Loucy (cell line): ENCODE measurements at regions not wholly inside any gene's neighbourhood (a gene's known extent, or its start where the extent isn't known, plus 50 kb on each side); places are given as distances from the start of the nearest gene placed in this dataset.

ENCODE experiments used
- EZH2phosphoT487 ChIP-seq: fragments of 200-600 bp; IDR thresholded peaks from 2 replicates; pipeline ENCODE4 v1.6.1; 2018; ENCODE audit warnings: antibody characterized with exemption, mild to moderate bottlenecking, moderate library complexity, borderline replicate concordance
- TF ChIP-seq, protein P1 (sequence below): fragments of 200-600 bp; sonication (generic); conservative IDR thresholded peaks from 2 replicates; pipeline ENCODE4 v1.5.1; 2014; ENCODE audit warnings: mild to moderate bottlenecking, antibody characterized with exemption, low read length

GRCh38 chr15:35622641-35623340 lies 76.8 kb upstream of the DPH6 start:
- TF ChIP-seq, protein P1, sequence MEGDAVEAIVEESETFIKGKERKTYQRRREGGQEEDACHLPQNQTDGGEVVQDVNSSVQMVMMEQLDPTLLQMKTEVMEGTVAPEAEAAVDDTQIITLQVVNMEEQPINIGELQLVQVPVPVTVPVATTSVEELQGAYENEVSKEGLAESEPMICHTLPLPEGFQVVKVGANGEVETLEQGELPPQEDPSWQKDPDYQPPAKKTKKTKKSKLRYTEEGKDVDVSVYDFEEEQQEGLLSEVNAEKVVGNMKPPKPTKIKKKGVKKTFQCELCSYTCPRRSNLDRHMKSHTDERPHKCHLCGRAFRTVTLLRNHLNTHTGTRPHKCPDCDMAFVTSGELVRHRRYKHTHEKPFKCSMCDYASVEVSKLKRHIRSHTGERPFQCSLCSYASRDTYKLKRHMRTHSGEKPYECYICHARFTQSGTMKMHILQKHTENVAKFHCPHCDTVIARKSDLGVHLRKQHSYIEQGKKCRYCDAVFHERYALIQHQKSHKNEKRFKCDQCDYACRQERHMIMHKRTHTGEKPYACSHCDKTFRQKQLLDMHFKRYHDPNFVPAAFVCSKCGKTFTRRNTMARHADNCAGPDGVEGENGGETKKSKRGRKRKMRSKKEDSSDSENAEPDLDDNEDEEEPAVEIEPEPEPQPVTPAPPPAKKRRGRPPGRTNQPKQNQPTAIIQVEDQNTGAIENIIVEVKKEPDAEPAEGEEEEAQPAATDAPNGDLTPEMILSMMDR = no peak
- no peak for TF ChIP-seq EZH2phosphoT487
